GM19193 (cell line): ENCODE measurements at regions not wholly inside any gene's neighbourhood (a gene's known extent, or its start where the extent isn't known, plus 50 kb on each side); places are given as distances from the start of the nearest gene placed in this dataset.

ENCODE experiments used
- POLR2A ChIP-seq: IDR thresholded peaks from 4 replicates; pipeline ENCODE4 v1.6.1; 2011; ENCODE audit not compliant: insufficient read depth, insufficient read length; ENCODE audit errors: extremely low read depth

- no peak for TF ChIP-seq POLR2A
Observed at GRCh38 chr5:56457887-56458812, 225.0 kb upstream of the ANKRD55 start.

- TF ChIP-seq POLR2A: no peak
Observed at GRCh38 chr5:56456002-56456401, 222.9 kb upstream of the ANKRD55 start.

- TF ChIP-seq POLR2A: no peak
Observed at GRCh38 chr5:56455417-56455816, 222.3 kb upstream of the ANKRD55 start.

GRCh38 chr5:56454219-56454862 is 221.2 kb upstream of the ANKRD55 start:
- no peak for TF ChIP-seq POLR2A

GRCh38 chr5:56451742-56452141 is 218.6 kb upstream of the ANKRD55 start:
- TF ChIP-seq POLR2A: no peak

- TF ChIP-seq POLR2A: no peak
Observed at GRCh38 chr5:56450766-56451165, 217.6 kb upstream of the ANKRD55 start.

- no peak for TF ChIP-seq POLR2A
Observed at GRCh38 chr5:56449071-56449640, 216.0 kb upstream of the ANKRD55 start.

- no peak for TF ChIP-seq POLR2A
Observed at GRCh38 chr5:56447656-56448055, 214.5 kb upstream of the ANKRD55 start.

- TF ChIP-seq POLR2A: no peak
Observed at GRCh38 chr5:56447232-56447631, 214.1 kb upstream of the ANKRD55 start.

GRCh38 chr5:56446728-56447127 is 213.6 kb upstream of the ANKRD55 start:
- no peak for TF ChIP-seq POLR2A

GRCh38 chr5:56443826-56444225 is 210.7 kb upstream of the ANKRD55 start:
- no peak for TF ChIP-seq POLR2A

- no peak for TF ChIP-seq POLR2A
Observed at GRCh38 chr5:56440871-56441740, 208.0 kb upstream of the ANKRD55 start.

- no peak for TF ChIP-seq POLR2A
Observed at GRCh38 chr5:56434986-56435385, 201.9 kb upstream of the ANKRD55 start.

GRCh38 chr5:56433039-56433617 is 200.0 kb upstream of the ANKRD55 start:
- TF ChIP-seq POLR2A: no peak
